ENCODE measurements at regions not wholly inside any gene's neighbourhood (a gene's known extent, or its start where the extent isn't known, plus 50 kb on each side); places are given as distances from the start of the nearest gene placed in this dataset.

GRCh38 chr15:94033683-94034020, 197.7 kb upstream of the MCTP2 start:
- H3K4me2 ChIP-seq (ENCODE audit: low read depth, low read length): no peak overlapping the region
- H3K14ac ChIP-seq (replicated peaks; ENCODE audit: low read depth, low read length): no peak overlapping the region
- H4K5ac ChIP-seq (ENCODE audit: low read depth, low read length): no peak overlapping the region
- H4K8ac ChIP-seq (ENCODE audit: low read depth in 2 of 2, low read length in 2 of 2): no peak overlapping the region
- in situ Hi-C loops (cut with MboI; ENCODE audit: low sequenced_read_pairs) (no loop called here), dilution Hi-C loops (cut with HindIII; ENCODE audit: low sequenced_read_pairs, unreplicated experiment) (no loop called here), intact Hi-C loops (cut with micrococcal nuclease) (no loop called here)
- no peaks in the 10 kb centered on the region for H3K36me3 ChIP-seq (ENCODE audit: control insufficient read depth, insufficient read depth, low read length)
- H4K91ac ChIP-seq (ENCODE audit: insufficient read depth, low read depth, low read length): no peak overlapping the region
- H3K27ac ChIP-seq (ENCODE audit: insufficient read depth, low read length): no peak overlapping the region
- BruUV-seq (replicated peaks): no TSS peak
- H2BK15ac ChIP-seq (ENCODE audit: low read depth, low read length): no peak overlapping the region
- H2AK5ac ChIP-seq (ENCODE audit: low read depth, low read length): no peak overlapping the region
- 88% methylated on average over 17 of the region's 17 CpGs; no CpG with 5 or more reads in 1 of the 2 experiments for WGBS, 2 experiments (ENCODE audit: extremely low coverage in 2 of 2, insufficient read length in 1 of 2)
- H2AK9ac ChIP-seq (replicated peaks; ENCODE audit: low read depth, low read length, poor library complexity): no peak overlapping the region
- no peak for DNase-seq
- H3K4ac ChIP-seq (ENCODE audit: low read depth, low read length): no peak overlapping the region
- H2BK5ac ChIP-seq (ENCODE audit: low read depth, low read length, poor library complexity, severe bottlenecking): no peak overlapping the region
- no peak overlapping the region for H3K4me3 ChIP-seq (ENCODE audit: insufficient read depth, low read depth, low read length)
- no peaks in the 10 kb centered on the region for H3K27me3 ChIP-seq (ENCODE audit: control insufficient read depth, insufficient read depth, low read length)
- peaks cover 12% of the 10 kb centered on the region for H3K9me3 ChIP-seq (ENCODE audit: control insufficient read depth, insufficient read depth, low read length)
- POLR2A ChIA-PET (ENCODE audit: unreplicated experiment): no interaction called here
- H3K9me1 ChIP-seq (ENCODE audit: insufficient read depth, low read length): no peaks in the 10 kb centered on the region
- no peak overlapping the region for H3K56ac ChIP-seq (ENCODE audit: extremely low read depth, insufficient read depth, low read length)
- H2AFZ ChIP-seq (replicated peaks; ENCODE audit: low read length, poor library complexity): no peak overlapping the region
- CTCF ChIA-PET: no interaction called here
- H4K20me1 ChIP-seq (ENCODE audit: insufficient read depth, low read length): no peaks in the 10 kb centered on the region
- H2BK20ac ChIP-seq (ENCODE audit: low read depth, low read length): no peak overlapping the region
- no peak overlapping the region for H3K9ac ChIP-seq (ENCODE audit: low read depth, low read length)
- no peak for TF ChIP-seq SMC3 (IDR thresholded peaks at IDR 0.05; ENCODE audit: low read depth, low read length)
- no peak overlapping the region for H2BK120ac ChIP-seq (ENCODE audit: low read depth, low read length)
- H3K4me1 ChIP-seq (ENCODE audit: control insufficient read depth, insufficient read depth, low read length): no peaks in the 10 kb centered on the region
- H3K79me1 ChIP-seq (ENCODE audit: low read depth in 1 of 2, low read length in 2 of 2): no peaks in the 10 kb centered on the region
- H3K23ac ChIP-seq (ENCODE audit: low read depth, low read length): no peak overlapping the region
- no peak overlapping the region for H3K18ac ChIP-seq (ENCODE audit: low read depth, low read length)
- ATAC-seq (ENCODE audit: low read depth): no peak
